HG03442 (cell line): ENCODE measurements at regions not wholly inside any gene's neighbourhood (a gene's known extent, or its start where the extent isn't known, plus 50 kb on each side); places are given as distances from the start of the nearest gene placed in this dataset.

ENCODE experiments used
- ATAC-seq: cut with Tn5 transposase; IDR thresholded peaks from one replicate; pipeline ENCODE4 v1.9.1; 2021; ENCODE audit warnings: mild to moderate bottlenecking, moderate library complexity; ENCODE audit not compliant: unreplicated experiment

DNA sequence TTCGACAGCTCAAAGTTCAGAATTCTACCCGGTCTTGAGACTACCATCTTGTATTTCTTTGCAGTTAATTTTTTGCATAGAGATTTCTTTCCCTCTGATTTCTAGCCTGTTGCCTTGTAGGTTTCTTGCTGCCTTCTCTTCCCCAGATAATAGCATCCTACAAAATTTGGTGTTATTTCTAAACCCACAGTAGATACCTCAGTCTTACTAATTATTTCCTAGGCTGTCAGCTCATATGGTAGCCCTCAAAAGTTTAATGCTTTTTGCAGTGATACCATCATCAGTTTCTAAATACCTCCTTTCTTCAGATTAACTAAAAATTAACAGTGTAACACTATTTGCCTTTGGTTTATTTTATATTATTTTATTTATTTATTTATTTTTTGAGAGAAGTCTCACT, 61.9 kb upstream of the TMPO start:
- ATAC-seq = no peak

DNA sequence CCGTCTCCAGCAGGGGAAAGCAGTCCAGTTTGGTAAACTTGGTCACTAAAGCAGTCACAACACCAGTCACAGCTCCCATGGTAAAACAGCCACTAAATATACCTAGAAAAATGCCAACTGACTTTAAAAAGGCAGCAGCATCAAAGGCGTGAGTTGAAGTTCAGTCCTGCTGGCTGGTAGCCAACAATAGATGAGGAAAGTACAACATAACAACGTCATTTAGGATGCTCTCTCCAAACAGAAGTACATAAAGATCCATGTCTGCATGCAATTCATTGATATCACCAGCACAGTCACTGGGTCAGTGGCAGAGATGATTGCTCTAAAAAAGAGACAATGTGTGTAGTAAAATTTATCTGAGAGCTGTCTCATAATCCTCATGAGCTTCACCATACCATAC, 59.3 kb upstream of the TMPO start:
- ATAC-seq = no peak

DNA sequence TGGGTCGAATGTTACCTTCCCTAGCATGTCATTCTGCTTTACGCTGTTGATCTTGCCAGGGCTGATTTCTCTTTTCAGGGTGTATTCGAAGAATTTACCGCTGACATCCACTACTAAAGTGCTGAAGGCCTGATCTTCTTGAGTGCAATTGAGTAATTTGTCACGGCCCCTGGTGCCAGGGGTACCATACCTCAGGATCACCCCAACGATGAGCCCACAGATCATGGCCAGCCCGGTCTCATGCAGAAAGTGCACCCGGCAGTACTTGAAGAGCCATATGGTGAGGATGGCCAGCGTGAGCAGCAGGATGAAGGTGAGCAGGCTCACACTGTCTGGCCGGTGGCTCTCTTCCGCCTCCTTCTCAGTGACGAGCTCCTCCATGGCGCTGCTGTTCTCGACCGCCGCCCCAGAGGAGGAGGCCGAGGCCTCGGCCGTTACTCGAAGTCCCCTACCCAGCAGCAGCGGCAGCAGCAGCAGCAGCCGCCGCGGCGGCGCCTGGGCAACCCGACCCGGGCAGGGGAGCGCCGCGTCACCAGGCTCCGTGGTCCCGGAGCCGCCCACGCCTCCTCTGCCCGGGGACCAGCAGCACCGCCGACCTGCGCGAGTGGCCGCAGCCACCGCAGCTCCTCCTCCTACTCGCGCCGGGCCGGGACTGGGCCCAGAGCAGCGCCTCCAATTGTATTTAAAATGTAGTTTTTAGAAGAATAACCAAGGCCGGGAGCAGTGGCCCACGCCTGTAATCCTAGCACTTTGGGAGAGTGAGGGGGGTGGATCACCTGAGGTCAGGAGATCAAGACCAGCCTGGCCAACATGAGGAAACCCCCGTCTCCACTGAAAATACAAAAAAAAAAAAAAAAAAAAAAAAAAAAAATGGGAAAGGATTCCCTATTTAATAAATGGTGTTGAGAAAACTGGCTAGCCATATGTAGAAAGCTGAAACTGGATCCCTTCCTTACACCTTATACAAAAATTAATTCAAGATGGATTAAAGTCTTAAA, 58.5 kb upstream of the TMPO start:
- ATAC-seq = peak; percentile 79

DNA sequence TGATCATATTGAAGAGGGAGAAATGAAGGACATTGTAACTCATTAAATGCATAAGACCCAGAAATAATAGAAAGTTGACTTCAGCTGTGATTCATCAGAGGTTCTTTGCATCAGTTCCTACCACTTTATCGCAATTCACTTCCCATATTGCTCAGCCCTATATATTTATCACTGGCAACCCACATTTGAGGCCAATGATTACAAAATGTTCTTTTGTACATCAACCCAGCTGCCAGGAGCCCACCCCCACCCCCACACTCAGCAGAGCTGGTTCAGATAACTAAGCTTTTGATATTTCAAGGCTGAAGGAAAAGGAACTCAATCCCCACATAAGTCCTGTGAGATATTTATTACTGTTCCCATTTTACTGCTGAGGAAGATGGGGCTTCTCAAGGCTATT, 51.2 kb upstream of the TMPO start:
- ATAC-seq = no peak

GRCh38 chr12:98465505-98465904, 49.9 kb upstream of the TMPO start:
- ATAC-seq = no peak
